CD14-positive monocyte (primary cell): ENCODE measurements at regions not wholly inside any gene's neighbourhood (a gene's known extent, or its start where the extent isn't known, plus 50 kb on each side); places are given as distances from the start of the nearest gene placed in this dataset.
"Not testable (repeated sequence)": the region's sequence is repeated elsewhere in the genome, so short reads cannot be mapped to it uniquely, and the experiment has no call there.

Source experiments
- DNase-seq, 3 donors: peaks; one replicate each; pipeline ENCODE4 v3.0.0-alpha.2; 2011 to 2022
- H2AFZ ChIP-seq: 2 replicates; pipeline ENCODE4 v1.6.0; 2012; ENCODE audit warnings: mild to moderate bottlenecking, low read depth, low read length, inconsistent platforms; ENCODE audit not compliant: insufficient read depth, poor library complexity, severe bottlenecking
- H3K27ac ChIP-seq, 2 donors: 1 replicate in 1 of 2; 2 replicates in 1 of 2; pipeline ENCODE4 v1.5.1; 2012 to 2013; ENCODE audit warnings: low read length in 2 of 2, control low read depth in 1 of 2, inconsistent platforms in 1 of 2, low read depth in 1 of 2, mild to moderate bottlenecking in 1 of 2
- H3K27me3 ChIP-seq, 2 donors: one replicate each; pipeline versions ENCODE4 v1.6.0 to v1.6.1; 2011 to 2013; ENCODE audit warnings: low read length in 2 of 2; ENCODE audit not compliant: control insufficient read depth in 2 of 2, insufficient read depth in 2 of 2
- H3K36me3 ChIP-seq, 2 donors: replicated peaks in 1 of 2; 1 replicate in 1 of 2; 2 replicates in 1 of 2; pipeline versions ENCODE4 v1.5.1 to v1.6.1; 2012 to 2013; ENCODE audit warnings: low read length in 2 of 2, control low read depth in 1 of 2, inconsistent platforms in 1 of 2, mild to moderate bottlenecking in 1 of 2; ENCODE audit not compliant: insufficient read depth in 2 of 2, control insufficient read depth in 1 of 2
- H3K4me1 ChIP-seq, 2 donors: 1 replicate in 1 of 2; 2 replicates in 1 of 2; pipeline versions ENCODE4 v1.5.1 to v1.6.1; 2012 to 2013; ENCODE audit warnings: low read length in 2 of 2, control low read depth in 1 of 2, inconsistent platforms in 1 of 2, mild to moderate bottlenecking in 1 of 2, moderate library complexity in 1 of 2; ENCODE audit not compliant: insufficient read depth in 2 of 2, control insufficient read depth in 1 of 2
- H3K4me2 ChIP-seq: replicated peaks from 2 replicates; pipeline ENCODE3; 2012; ENCODE audit warnings: low read length, moderate library complexity, mild to moderate bottlenecking; ENCODE audit not compliant: poor library complexity, severe bottlenecking; ENCODE audit errors: extremely low read depth
- H3K4me3 ChIP-seq, 3 experiments: fragments of 200-600 bp in 1 of 3; sonication (generic) in 1 of 3; replicated peaks in 1 of 3; 1 replicate in 2 of 3; 2 replicates in 1 of 3; pipeline ENCODE4 v1.5.1; 2011 to 2013; ENCODE audit warnings: low read length in 3 of 3, mild to moderate bottlenecking in 3 of 3, control low read depth in 2 of 3, low read depth in 2 of 3, inconsistent platforms in 1 of 3, moderate library complexity in 1 of 3
- H3K79me2 ChIP-seq: 2 replicates; pipeline ENCODE4 v1.6.0; 2012; ENCODE audit warnings: mild to moderate bottlenecking, control low read depth, inconsistent platforms, low read length, moderate library complexity; ENCODE audit not compliant: insufficient read depth
- H3K9ac ChIP-seq: 2 replicates; pipeline ENCODE4 v1.6.0; 2017; ENCODE audit warnings: low read length, mild to moderate bottlenecking; ENCODE audit not compliant: insufficient read depth, poor library complexity, severe bottlenecking
- H3K9me3 ChIP-seq, 2 donors: replicated peaks in 1 of 2; 1 replicate in 1 of 2; 2 replicates in 1 of 2; pipeline versions ENCODE4 v1.5.1 to v1.6.1; 2012 to 2013; ENCODE audit warnings: low read length in 2 of 2, control low read depth in 1 of 2; ENCODE audit not compliant: control insufficient read depth in 1 of 2, insufficient read depth in 1 of 2
- H4K20me1 ChIP-seq: 2 replicates; pipeline ENCODE4 v1.6.0; 2012; ENCODE audit warnings: mild to moderate bottlenecking, low read length, control low read depth, moderate library complexity; ENCODE audit not compliant: insufficient read depth
- H3K27ac Mint-ChIP-seq, 7 donors: one replicate each; pipeline ENCODE4 v1.8.0; 2020; ENCODE audit warnings: mild to moderate bottlenecking in 7 of 7, mixed read lengths in 7 of 7, moderate library complexity in 6 of 7, inconsistent platforms in 2 of 7
- H3K27me3 Mint-ChIP-seq, 3 donors: one replicate each; pipeline ENCODE4 v1.8.0; 2021 to 2022; ENCODE audit warnings: low read depth in 3 of 3, mild to moderate bottlenecking in 3 of 3, mixed read lengths in 3 of 3, moderate library complexity in 3 of 3, inconsistent platforms in 1 of 3
- H3K36me3 Mint-ChIP-seq, 2 donors: one replicate each; pipeline ENCODE4 v1.8.0; 2020; ENCODE audit warnings: mixed read lengths in 2 of 2, inconsistent platforms in 1 of 2, mild to moderate bottlenecking in 1 of 2
- H3K4me1 Mint-ChIP-seq: one replicate; pipeline ENCODE4 v1.8.0; 2020; ENCODE audit warnings: mild to moderate bottlenecking, mixed read lengths
- H3K4me3 Mint-ChIP-seq, 2 donors: one replicate each; pipeline ENCODE4 v1.8.0; 2020; ENCODE audit warnings: mild to moderate bottlenecking in 2 of 2, mixed read lengths in 2 of 2, moderate library complexity in 1 of 2
- H3K9me3 Mint-ChIP-seq, 7 donors: one replicate each; pipeline ENCODE4 v1.8.0; 2020 to 2022; ENCODE audit warnings: mixed read lengths in 7 of 7, mild to moderate bottlenecking in 6 of 7, moderate library complexity in 6 of 7, inconsistent platforms in 2 of 7
- WGBS: methylation state at CpG from one replicate; pipeline ENCODE4 v1.1.5; 2013; ENCODE audit warnings: missing lambda C conversion rate; ENCODE audit not compliant: insufficient coverage; 5-methylcytosine and 5-hydroxymethylcytosine counted together
- intact Hi-C, 2 donors: fragments of 100-400 bp; cut with micrococcal nuclease; formaldehyde crosslinking; loops; one replicate each; pipeline versions ENCODE4 v1.15.0 to v1.15.1; 2023
- TF ChIP-seq, protein P1 (sequence below): fragments of 200-600 bp; IDR thresholded peaks from one replicate; pipeline ENCODE4 v1.8.0; 2022; ENCODE audit warnings: antibody characterized with exemption, mild to moderate bottlenecking

DNA sequence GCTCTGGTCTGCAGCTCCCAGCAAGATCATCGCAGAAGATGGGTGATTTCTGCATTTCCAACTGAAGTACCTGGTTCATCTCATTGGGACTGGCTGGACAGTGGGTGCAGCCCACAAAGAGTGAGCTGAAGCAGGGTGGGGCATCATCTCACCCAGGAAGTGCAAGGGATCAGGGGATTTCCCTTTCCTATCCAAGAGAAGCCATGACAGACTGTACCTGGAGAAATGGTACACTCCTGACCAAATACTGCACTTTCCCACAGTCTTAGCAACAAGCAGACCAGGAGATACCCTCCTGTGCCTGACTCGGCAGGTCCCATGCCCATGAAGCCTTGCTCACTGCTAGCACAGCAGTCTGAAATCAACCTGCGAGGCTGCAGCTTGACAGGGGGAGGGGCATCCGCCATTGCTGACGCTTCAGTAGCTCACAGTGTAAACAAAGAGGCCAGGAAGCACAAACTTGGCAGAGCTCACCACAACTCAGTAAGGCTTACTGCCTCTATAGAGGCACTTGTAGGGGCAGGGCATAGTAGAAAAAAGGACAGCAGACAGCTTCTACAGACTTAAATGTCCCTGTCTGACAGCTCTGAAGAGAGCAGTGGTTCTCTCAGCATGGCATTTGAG, 60.5 kb downstream of the AREG start:
- peaks cover 0 to 13% (median 6%) of the 10 kb centered on the region in 7 donors for H3K9me3 Mint-ChIP-seq
- not testable (repeated sequence) for H4K20me1 ChIP-seq, H2AFZ ChIP-seq

DNA sequence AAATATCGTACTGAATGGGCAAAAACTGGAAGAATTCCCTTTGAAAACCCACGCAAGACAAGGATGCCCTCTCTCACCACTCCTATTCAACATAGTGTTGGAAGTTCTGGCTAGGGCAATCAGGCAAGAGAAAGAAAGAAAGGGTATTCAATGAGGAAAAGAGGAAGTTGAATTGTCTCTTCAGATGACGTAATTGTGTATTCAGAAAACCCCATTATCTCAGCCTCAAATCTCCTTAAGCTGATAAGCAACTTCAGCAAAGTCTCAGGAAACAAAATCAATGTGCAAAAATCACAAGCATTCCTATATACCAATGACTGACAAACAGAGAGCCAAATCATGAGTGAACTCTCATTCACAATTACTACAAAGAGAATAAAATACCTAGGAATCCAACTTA, 64.4 kb downstream of the AREG start:
- not testable (repeated sequence) for H3K27ac ChIP-seq

More for the DNA sequence above, 60.5 kb downstream of the AREG start:
- H3K27me3 ChIP-seq, H3K4me1 Mint-ChIP-seq, H3K27me3 Mint-ChIP-seq, H3K79me2 ChIP-seq, DNase-seq, H3K36me3 ChIP-seq, H3K36me3 Mint-ChIP-seq, intact Hi-C loops, H3K27ac ChIP-seq, H3K9me3 ChIP-seq, H3K4me1 ChIP-seq, H3K4me3 ChIP-seq, H3K4me2 ChIP-seq, H3K4me3 Mint-ChIP-seq, H3K9ac ChIP-seq: not testable (repeated sequence)
- H3K27ac Mint-ChIP-seq: peak overlapping the region in 1 of 7 donors; percentile 41
- WGBS: 63% methylated on average over 4 of the region's 5 CpGs

DNA sequence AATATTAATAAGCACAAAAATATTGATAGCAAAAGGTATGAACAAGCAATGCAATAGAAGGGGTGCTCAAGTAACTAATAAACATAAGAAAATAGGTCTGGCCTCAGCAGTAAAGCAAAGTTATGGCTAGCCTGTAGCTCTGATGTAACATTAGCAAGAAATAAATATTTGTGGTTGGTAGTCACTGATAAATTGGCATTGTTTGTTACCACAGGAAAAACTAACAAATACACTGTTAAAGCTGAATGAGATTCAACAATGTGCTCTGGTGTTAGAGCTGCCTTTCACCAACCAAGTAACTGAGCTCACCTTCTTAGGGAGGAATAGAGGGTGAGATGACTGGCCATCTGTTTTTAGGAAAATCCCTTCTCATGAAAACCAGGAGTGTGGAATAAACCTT, 71.4 kb downstream of the AREG start:
- no peak overlapping the region for H3K27ac ChIP-seq
- H3K9me3 Mint-ChIP-seq: peaks cover 0 to 2% (median 0%) of the 10 kb centered on the region in 7 donors
- no peak overlapping the region for H3K4me3 Mint-ChIP-seq
- H3K27ac Mint-ChIP-seq: no peak overlapping the region
- no peaks in the 10 kb centered on the region for H3K36me3 Mint-ChIP-seq
- no peaks in the 10 kb centered on the region for H4K20me1 ChIP-seq
- intact Hi-C loops: no loop called here
- H3K4me1 Mint-ChIP-seq: no peaks in the 10 kb centered on the region
- H3K36me3 ChIP-seq: no peaks in the 10 kb centered on the region
- no peak overlapping the region for H3K9ac ChIP-seq
- TF ChIP-seq, protein P1, sequence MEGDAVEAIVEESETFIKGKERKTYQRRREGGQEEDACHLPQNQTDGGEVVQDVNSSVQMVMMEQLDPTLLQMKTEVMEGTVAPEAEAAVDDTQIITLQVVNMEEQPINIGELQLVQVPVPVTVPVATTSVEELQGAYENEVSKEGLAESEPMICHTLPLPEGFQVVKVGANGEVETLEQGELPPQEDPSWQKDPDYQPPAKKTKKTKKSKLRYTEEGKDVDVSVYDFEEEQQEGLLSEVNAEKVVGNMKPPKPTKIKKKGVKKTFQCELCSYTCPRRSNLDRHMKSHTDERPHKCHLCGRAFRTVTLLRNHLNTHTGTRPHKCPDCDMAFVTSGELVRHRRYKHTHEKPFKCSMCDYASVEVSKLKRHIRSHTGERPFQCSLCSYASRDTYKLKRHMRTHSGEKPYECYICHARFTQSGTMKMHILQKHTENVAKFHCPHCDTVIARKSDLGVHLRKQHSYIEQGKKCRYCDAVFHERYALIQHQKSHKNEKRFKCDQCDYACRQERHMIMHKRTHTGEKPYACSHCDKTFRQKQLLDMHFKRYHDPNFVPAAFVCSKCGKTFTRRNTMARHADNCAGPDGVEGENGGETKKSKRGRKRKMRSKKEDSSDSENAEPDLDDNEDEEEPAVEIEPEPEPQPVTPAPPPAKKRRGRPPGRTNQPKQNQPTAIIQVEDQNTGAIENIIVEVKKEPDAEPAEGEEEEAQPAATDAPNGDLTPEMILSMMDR: no peak
- H3K9me3 ChIP-seq: no peaks in the 10 kb centered on the region
- H3K27me3 Mint-ChIP-seq: no peaks in the 10 kb centered on the region
- no peak overlapping the region for H3K4me3 ChIP-seq
- H3K79me2 ChIP-seq: no peaks in the 10 kb centered on the region
- no peak overlapping the region for H2AFZ ChIP-seq
- H3K4me2 ChIP-seq: no peak overlapping the region
- no peaks in the 10 kb centered on the region for H3K27me3 ChIP-seq
- H3K4me1 ChIP-seq: no peaks in the 10 kb centered on the region
- DNase-seq: no peak

More for the DNA sequence above, 64.4 kb downstream of the AREG start:
- Mint-ChIP-seq H3K27ac (peak overlapping the region in 2 of 7 donors; percentile 31 to 52), H3K9me3 (peaks cover 0 to 14% (median 8%) of the 10 kb centered on the region in 7 donors)
- H3K9me3 ChIP-seq, H3K36me3 Mint-ChIP-seq, H3K36me3 ChIP-seq, H3K4me2 ChIP-seq, intact Hi-C loops, H3K4me3 Mint-ChIP-seq, H3K4me1 ChIP-seq, H3K27me3 Mint-ChIP-seq, H4K20me1 ChIP-seq, H3K4me1 Mint-ChIP-seq, H2AFZ ChIP-seq, H3K79me2 ChIP-seq, H3K4me3 ChIP-seq, H3K27me3 ChIP-seq, H3K9ac ChIP-seq: not testable (repeated sequence)
- no CpG with 5 or more reads among the region's 3 CpGs for WGBS
- DNase-seq: peak; percentile 13 to 64 (median 36)
